Stomach (tissue), 4 donors: ENCODE measurements at regions not wholly inside any gene's neighbourhood (a gene's known extent, or its start where the extent isn't known, plus 50 kb on each side); places are given as distances from the start of the nearest gene placed in this dataset.

Source experiments
- CTCF ChIP-seq, 7 experiments: fragments of 450-650 bp in 4 of 7; fragments of 200-600 bp in 3 of 7; sonication (generic) in 3 of 7; IDR thresholded peaks; one replicate each; pipeline ENCODE4 v1.5.1; 2016 to 2019; ENCODE audit warnings: antibody characterized with exemption in 7 of 7, control low read depth in 2 of 7, mild to moderate bottlenecking in 1 of 7
- EP300 ChIP-seq: sonication (generic); formaldehyde crosslinking; IDR thresholded peaks from one replicate; pipeline ENCODE4 v1.6.1; 2017; ENCODE audit warnings: antibody characterized with exemption
- POLR2A ChIP-seq, 4 donors: fragments of 450-650 bp; IDR thresholded peaks; one replicate each; pipeline ENCODE4 v1.6.1; 2016; ENCODE audit warnings: antibody characterized with exemption in 4 of 4, control low read depth in 2 of 4, mild to moderate bottlenecking in 1 of 4, moderate library complexity in 1 of 4
- POLR2AphosphoS5 ChIP-seq, 3 donors: sonication (generic); formaldehyde crosslinking; IDR thresholded peaks; one replicate each; pipeline ENCODE4 v1.6.1; 2016; ENCODE audit warnings: antibody characterized with exemption in 3 of 3

DNA sequence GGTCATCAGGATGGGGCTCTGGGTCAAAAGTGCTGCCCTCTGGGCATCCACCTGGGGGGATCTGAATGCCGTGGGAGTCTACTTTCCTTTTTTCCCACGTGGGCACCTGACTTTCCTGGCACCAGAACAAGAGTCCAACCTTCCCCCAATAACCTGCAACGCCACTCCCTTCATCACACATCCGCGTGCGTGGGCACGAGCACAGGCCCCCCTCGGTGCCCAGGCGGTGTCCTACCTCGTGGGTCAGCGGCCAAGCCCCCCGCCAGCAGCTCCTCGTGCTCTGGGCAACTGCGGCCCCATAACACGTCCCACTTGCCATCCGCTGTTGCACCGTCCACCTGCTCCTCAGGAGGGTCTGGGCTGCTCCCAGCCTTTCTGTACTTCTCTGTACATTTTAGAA is 87.0 kb downstream of the YTHDF1 start:
- TF ChIP-seq CTCF (IDR thresholded peaks at IDR 0.05) (no peak), EP300 (no peak), POLR2A (IDR thresholded peaks at IDR 0.05) (no peak), POLR2AphosphoS5 (IDR thresholded peaks at IDR 0.05) (no peak)
